SHP77 (cell line): ENCODE measurements at regions not wholly inside any gene's neighbourhood (a gene's known extent, or its start where the extent isn't known, plus 50 kb on each side); places are given as distances from the start of the nearest gene placed in this dataset.

Experiments
- DNase-seq, 2 experiments: peaks; one replicate each; lab custom pipeline; 2025; lab: John Stamatoyannopoulos, UW

DNA sequence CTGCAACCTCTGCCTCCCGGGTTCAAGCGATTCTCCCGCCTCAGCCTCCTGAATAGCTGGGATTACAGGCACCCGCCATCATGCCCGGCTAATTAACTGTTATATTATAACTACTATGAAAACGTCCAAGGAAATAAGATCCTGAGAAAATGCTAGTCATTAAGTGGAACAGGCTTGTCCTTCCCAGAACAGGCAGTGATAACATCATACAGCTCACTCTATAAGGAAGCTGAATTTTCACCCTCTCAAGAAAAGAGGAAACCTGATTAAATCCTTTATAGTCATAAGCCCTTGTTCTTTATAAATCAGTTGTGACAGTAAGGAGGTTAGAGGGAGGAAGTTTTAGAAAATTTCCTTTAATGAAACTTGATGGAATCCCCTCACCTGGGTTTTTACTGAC, 163.9 kb upstream of the CLINT1 start:
- DNase-seq: no peak

GRCh38 chr5:158022393-158022792, 163.4 kb upstream of the CLINT1 start:
- DNase-seq: no peak

- peak in 1 of 2 experiments; percentile 0 for DNase-seq
Observed at GRCh38 chr5:158020555-158021418, 161.8 kb upstream of the CLINT1 start.

GRCh38 chr5:158017469-158017868, 158.5 kb upstream of the CLINT1 start:
- DNase-seq: no peak

GRCh38 chr5:158014372-158014771, 155.4 kb upstream of the CLINT1 start:
- DNase-seq: no peak

- DNase-seq: peak in 1 of 2 experiments; percentile 2
Observed at GRCh38 chr5:158013939-158014338, 155.0 kb upstream of the CLINT1 start.

- no peak for DNase-seq
Observed at GRCh38 chr5:158013303-158013702, 154.4 kb upstream of the CLINT1 start.

GRCh38 chr5:158011422-158011821, 152.5 kb upstream of the CLINT1 start:
- no peak for DNase-seq

DNA sequence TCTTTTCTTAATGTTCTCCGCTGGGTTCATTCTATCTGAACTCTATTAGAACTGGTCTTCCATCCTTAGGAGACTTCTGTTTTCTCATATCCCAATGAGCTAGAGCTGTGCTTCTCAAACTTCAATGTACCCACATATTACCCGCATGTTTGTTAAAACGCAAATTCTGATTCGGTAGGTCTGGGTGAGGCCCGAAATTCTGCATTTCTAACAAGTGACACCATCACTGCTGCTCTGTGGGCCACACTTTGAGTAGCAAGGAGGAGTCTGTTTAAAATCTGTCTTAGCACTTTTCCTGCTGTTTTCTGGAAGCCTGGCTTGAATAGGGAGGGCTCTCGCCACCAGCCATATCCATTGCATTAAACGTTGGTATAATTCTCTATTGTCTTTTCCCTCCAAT, 151.9 kb upstream of the CLINT1 start:
- no peak for DNase-seq

- DNase-seq: no peak
Observed at GRCh38 chr5:158007336-158007735, 148.4 kb upstream of the CLINT1 start.

- DNase-seq: no peak
Observed at GRCh38 chr5:157999696-158000095, 140.8 kb upstream of the CLINT1 start.

DNA sequence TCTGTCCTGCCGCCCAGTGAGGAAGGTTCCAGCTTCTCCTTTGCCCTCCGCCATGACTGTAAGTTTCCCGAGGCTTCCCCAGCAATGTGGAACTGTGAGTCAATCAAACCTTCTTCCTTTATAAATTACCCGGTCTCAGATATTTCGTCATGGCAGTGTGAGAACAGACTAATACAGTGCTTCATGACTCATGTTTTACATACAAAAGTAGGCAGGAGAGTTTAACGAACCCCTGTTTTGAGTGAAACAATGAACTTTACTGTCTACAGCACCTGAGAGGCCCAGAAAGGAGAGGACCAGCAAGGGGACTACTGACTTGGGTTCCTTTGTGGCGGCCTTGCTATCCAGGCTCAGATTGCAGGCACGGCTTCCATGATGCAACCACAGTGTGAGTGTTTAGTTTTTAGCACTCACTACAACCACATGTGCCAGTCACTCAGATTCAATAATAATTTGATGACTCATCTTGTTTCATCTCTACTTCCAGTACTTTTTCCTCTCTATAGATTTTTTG, 139.1 kb upstream of the CLINT1 start:
- DNase-seq: no peak

DNA sequence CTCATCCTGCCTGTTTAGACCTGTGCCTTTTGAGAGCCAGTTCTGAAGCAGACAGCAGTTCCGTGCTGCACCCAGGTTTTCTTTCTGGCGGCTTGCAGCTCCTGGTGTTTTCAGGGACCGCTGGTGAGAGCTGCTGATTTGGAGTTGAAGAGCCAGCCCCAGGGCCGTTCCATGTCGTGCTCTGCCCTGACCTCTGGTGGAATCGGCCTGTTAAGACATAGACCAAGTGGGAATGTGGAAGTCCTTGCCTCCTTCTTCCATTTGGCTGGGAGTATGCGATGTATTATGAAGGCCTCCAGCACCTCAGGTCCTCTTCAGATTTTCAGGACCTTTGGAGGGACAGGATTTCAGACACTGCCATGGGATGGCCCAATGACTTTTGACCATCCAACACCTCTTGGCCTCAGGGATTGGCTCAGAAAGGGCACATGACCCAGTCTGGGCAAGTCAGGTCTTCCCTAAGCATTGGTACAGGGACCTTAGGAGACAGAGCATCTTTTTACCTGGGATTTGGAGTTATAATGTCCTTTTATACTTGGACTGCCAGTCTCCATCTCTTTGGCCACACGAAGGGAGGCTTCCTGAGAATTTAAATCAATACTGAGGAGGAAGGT, 136.1 kb upstream of the CLINT1 start:
- DNase-seq: peak; percentile 41 to 66

- no peak for DNase-seq
Observed at GRCh38 chr5:157993986-157994691, 135.2 kb upstream of the CLINT1 start.

- no peak for DNase-seq
Observed at GRCh38 chr5:157993201-157993600, 134.3 kb upstream of the CLINT1 start.

- no peak for DNase-seq
Observed at GRCh38 chr5:157990583-157991181, 131.7 kb upstream of the CLINT1 start.

DNA sequence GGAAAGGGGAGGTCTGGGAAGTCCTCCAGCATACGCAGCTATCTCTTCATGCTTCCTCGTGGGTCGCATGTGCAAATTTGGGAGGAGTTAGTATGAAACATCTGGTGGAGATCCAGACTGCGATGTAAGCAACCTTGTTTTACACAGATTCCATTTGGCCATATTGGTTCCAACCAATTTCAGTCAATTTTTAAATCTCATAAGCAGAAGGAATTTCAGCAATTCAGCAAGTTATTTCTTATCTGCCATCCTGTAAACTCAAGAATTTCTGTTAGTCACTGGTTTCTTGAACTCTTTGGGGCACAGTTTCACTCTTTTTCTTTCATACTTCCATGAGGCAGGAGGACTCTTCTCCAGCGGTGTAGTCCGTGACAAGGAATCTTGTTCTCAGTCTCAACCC, 130.4 kb upstream of the CLINT1 start:
- no peak for DNase-seq

GRCh38 chr5:157987259-157987658, 128.3 kb upstream of the CLINT1 start:
- no peak for DNase-seq

- no peak for DNase-seq
Observed at GRCh38 chr5:157986431-157986990, 127.6 kb upstream of the CLINT1 start.

GRCh38 chr5:157984611-157985010, 125.7 kb upstream of the CLINT1 start:
- DNase-seq: no peak

GRCh38 chr5:157983906-157984551, 125.1 kb upstream of the CLINT1 start:
- no peak for DNase-seq
